Central memory CD4-positive, alpha-beta T cell (primary cell): ENCODE measurements at regions not wholly inside any gene's neighbourhood (a gene's known extent, or its start where the extent isn't known, plus 50 kb on each side); places are given as distances from the start of the nearest gene placed in this dataset.
A peak's percentile ranks its signal among the peaks of the same experiment; 100 is the strongest.

Source experiments
- DNase-seq: peaks from one replicate; pipeline ENCODE4 v3.0.0; 2022

DNA sequence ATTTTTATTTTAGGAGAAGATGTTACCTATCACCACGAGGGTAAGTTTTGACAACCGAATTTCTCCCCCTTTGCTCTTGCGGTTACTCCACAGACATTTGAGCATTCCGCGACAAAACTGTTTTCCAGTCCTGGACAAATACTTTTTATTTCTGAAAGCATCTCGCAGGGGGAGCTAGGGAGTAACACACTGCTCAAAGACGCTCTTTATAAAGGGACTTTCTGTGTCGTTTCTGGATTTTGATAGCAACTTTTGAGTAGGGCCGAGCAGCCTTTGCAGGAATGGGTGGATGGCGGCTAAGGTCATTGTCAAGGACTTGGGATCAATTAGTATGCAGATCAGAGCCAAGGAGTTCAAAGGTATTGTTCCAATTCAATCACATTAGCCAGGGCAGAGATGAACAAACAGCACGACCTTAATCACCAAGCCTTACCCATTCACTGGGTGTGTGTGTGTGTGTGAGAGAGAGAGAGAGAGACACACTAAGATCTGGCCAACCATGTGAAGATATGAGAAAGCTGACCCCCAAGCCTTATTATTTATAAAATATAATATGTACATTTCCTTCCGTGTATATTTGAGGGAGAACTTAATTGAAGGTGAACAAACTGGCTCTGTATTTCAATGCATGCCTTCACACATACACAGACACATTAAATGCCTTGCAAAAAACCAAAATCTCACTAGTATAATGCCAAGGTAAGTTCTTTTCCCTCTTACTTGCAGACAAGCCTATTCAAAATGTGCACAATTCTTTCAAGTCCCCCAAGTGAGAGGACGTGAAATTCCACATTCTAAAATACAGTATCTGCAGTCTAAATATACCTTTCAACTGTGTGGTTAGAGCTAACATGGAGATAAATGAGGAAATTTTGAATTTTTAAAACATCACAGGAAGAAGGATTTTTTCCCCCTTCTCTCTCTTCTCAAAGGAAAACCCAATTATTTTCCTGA is 613.8 kb downstream of the VRK1 start:
- no peak for DNase-seq

DNA sequence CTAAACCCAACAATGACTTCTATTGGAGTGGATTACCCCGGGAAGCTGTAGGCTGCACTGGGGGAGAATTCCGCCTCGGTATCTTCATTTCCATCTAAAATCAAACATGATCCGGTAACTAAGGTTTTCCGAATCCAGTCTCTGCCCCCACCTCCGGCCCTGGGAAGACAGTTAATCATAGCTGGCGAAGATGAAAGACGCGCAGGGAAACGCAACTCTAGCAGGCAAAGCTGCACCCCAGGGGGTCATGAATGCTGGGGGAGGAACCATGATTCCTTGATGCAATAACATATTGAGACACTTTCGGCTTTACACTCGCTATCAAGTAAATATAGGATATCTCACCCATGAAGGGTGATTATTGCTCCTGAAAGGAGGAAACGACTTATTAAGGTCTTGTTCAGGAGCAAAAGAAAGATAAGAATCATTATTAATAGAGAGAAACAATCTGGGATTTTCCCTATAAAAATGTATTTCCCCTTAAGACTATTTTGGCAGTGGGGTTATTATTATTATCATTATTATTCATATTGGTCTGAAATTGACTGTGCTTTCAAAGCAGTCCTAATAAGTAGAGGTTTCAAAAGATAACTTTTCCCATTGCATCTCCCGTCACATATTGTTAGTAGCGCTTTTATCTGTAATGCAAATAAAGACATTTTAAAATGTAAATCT is 614.9 kb downstream of the VRK1 start:
- DNase-seq: no peak

DNA sequence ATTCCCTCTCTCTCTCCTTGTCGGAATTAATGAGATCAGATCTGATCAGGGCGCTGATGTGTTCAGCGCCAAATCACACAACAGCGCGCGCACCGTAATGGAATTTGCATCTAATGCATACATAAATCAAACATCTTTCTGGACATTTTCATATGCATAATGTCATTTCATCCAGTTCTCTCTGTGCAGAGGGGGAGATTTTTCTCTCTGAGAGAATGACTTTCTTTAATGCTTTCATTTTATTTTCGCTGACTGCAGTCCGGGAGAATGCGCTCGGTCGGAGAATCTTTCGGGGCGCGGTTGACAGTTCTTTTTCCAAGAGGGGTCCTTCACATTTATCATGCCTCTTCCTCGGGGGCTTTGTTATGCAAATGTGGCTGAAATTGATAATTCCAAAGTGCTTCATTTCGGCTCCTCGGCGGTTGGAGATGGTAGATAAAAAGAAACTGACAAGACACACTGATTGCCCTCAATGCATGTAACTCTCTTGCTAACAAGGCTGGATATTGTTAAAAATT is 615.9 kb downstream of the VRK1 start:
- DNase-seq: no peak

DNA sequence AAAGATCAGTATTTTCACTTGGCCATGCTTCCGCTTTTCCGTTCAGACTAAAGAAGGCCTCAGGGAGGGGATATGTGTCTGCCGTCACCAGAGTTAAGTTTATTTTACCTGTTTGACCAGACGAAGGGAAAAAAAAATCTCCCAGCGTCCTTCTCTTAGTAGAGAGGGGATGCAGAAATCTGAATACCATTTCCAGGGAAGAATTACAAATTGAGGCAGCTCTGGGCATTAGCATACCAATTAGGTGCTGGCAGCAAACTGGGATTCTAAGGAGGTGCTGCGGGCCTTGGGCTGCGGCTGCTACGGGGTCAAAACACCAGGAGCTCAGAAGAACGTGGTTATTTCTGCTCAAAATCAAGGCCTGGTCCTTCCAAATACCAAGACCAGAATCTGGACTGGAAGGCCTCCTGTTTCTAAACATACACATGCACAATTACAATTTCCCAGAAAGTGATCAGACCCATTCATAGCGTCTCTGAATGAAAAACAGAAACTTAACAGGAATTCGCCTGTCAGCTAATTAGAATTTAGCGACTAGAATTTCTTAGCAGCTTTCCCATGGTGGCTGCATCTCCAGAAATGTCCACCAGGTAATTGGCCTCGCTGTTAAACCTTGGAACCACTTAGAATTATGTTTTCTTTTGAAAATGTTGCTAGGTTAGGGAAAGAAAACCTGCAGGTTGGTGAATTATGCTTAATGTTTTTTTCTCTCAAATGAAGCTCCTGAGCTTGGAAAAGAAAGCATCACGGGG is 617.0 kb downstream of the VRK1 start:
- no peak for DNase-seq

DNA sequence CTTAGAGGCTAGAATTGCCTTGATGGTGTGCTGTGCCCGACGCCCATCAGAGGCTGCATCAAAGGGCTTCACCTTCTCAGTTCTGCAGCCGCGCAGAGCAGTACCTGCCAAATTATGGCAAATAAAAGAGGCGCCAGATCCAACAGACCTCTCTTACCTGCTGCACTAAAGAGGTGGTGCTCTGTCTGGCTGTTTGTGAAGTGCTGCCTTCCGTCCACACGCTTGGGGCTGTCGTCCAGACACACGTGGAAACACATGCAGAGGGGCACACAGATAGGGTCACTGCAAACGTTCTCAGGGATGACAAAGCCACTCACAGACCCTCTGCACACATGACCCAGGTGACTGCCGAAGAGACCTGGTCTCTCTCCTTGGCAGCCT is 617.5 kb downstream of the VRK1 start:
- DNase-seq: no peak

DNA sequence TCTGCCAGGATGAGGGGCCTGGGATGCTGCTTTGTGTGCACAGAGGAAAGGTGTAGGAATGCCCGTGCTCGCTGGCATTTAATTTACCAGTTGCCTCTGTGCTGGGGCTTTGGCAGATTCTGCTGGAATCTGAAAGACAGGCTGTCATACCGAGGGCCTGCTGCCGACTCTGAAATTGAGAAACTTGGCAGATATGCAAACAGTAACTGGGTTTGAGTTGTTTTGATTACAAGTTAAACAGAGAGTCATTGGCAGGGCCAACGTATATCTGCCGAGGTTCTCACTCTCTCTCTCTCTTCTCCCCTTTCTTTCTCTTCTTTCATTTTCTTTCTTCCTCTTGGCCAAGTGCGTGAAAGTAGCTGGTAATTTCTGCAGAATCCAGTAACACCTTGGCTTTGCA is 618.7 kb downstream of the VRK1 start:
- DNase-seq: no peak

DNA sequence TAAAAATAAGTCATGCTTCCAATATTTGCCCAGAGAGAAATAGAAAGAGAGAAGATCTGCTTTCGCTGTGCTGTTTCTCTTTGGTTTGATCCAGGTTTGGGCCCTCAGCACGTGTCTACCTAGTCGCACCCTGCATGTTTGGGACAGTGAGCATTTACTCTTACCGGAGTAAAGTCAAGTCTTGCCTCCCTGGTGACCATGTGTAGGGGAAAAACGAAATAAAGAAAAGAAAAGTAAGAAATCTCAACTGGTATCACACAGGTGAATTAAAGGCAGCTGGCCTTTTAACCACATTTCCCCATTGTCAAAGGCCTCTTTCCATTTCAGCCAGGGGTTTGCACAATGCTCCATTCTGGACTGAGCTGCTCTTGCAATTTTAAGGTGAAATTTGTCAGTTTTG is 619.4 kb downstream of the VRK1 start:
- DNase-seq: no peak

DNA sequence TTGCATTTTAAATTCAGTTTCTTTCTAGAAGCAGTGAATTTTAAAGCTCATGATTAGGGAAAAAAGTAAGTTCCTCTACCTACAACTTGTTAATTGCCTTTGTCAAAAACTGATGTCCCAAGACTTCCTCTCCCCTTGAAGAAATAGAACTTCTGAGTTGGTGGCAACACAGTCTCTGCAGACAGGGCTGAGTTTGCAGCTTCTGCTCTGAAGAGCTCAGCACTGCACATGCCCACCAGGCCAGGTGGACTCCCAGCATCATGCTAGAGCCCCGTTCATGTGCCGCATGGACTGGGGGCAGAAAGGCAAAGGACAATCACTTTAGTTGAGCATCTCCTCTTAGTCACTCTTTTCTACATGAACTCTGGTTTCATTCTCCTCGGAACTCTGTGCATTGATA is 620.1 kb downstream of the VRK1 start:
- no peak for DNase-seq

DNA sequence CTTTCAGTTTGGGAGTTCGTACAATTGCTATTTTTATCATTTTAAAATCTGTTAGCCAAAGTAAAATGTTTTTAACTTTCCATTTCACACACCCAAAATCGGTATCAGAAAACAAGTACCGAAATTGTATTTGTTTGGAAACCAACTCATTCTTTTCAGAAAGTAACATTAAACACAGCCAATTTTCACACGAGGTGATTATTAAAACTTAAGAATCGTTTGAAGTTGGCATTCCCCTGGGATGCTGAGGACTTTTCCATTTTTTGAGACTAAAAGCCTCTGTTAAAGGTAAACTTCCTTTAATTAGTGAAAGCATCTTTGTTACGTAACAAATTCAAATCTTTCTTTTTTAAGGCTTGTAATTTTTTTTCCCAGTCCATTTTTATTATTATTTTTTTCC is 623.0 kb downstream of the VRK1 start:
- DNase-seq: no peak

DNA sequence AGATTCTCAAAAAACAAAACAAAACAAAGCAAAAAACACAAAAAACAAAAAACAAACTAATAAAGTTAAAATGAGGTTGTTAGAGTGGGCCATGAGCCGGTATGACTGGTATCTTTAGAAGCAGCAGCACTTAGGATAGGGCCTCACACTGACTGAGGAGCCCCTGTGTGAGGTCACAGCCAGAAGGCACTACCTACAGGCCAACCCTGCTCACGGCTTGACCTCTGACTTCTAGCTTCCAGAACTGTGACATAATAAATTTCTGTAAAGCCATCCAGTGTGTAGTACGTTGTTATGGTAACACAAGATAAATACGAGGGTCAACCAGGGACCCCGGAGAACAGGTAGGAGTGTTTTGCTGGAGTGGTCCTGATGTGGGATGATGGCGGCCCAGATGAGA is 629.6 kb downstream of the VRK1 start:
- DNase-seq: no peak

DNA sequence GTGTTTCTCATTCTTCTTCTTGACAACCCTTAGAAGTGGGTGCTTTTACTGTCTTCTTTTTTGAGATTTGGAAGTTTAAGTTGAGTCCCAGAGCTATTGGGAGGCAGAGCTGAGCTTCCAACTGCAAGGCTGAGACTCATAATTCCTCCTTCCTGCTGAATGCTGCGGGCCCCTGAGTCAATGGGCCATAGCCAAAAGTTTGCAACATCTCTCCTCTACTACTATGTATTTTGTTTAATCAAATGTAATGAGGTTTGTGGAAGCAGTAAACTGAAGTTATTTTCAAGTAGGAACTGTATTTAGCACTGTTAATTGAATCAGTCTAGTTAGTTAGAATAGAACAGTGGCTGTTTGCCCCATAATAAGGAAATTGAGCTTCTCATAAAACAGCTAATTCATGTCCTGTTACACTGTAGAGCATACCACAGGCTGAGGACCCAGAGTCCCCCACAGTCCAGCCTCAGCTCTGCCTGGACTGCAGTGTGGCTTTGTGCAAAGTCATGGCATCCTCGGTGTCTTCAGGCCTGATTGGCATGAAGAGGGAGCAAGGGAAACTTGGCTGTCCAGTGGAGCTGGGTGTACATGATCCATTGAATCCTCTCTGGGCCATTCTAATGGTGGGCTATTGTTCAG is 631.7 kb downstream of the VRK1 start:
- no peak for DNase-seq

DNA sequence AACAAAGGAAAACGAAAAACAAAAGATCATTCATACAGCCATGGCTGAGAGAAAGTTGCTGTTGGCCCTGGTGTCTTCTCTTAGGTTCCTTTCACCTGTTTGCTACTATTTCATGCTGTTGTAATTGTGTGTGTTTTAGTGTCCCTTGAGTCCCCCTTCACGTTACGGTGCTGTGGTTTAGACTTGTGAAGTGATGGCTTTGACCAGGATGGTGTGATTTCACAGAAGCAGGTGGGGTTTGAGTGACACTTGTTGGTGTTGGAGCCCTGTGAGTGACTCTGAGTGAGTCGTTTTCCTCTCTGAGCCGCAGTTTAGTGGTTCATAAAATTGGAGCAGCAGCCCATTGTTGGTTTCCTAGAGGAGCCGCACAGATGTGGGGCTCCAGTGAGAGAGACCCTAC is 635.4 kb downstream of the VRK1 start:
- no peak for DNase-seq

DNA sequence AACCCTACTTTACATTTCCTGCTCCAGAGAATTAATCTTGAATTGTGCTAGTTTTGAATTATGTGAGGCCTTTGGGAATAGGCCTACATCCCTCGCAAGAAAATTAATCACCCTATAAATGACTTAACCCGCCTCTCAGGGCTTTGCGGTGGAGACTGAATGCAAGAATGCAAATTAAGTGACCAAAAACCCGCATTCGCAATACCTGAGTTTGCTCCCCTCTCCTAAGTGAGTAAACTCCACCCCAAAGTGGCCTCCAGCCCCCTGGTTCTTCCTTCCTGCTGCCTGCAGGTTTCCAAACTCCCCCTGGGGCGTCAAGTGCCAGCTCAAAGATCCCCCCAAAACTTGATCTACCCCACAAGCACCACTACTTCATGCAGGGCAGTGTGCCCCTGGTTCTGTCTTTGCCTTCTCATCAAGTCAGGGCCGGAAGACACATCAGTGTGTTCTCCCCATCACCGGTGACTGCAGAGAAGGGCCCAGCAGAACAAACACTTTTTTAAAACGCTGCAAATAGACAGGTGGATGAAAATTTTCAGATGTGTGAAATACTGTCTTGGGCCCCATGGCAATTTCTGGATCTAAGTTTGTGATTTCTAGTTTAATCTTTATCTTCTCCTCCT is 644.7 kb downstream of the VRK1 start:
- no peak for DNase-seq

DNA sequence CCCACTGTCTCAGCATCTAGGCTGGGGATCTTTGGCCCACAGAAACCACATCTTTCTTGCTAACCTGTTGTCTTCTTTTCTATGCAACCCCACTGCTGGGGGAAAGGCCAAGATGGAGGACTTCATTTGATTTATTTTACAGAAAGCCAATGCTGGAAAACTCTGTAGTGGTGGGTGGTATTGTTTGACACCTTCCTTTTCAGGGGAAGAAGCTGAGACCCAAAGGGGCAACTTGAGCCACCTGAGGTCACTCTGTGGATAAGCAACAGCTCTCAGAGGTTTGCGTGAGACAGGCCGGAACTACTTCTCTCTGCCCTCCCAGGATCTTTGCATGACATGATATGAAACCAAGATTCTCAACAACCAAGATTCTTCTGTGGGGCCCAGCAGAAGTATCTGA is 645.2 kb downstream of the VRK1 start:
- peak; percentile 10 for DNase-seq

DNA sequence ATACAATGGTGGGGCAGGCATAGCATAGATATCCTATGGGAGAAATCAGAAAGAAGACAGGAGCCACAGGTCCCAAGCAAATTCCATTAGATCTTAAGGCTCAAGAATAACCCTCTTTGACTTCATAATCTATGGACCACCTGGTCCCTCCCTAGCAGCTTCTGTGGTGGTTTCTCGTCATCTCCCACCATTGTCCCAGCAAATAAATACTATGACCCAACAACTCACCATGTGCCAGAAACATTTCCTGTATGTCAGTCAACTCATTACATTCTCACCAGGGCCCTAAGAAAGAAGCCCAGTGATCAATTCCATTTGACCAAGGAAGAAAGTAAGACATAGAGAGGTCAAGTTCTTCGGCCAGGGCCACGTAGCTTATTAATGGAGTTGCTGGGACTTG is 646.2 kb downstream of the VRK1 start:
- no peak for DNase-seq

DNA sequence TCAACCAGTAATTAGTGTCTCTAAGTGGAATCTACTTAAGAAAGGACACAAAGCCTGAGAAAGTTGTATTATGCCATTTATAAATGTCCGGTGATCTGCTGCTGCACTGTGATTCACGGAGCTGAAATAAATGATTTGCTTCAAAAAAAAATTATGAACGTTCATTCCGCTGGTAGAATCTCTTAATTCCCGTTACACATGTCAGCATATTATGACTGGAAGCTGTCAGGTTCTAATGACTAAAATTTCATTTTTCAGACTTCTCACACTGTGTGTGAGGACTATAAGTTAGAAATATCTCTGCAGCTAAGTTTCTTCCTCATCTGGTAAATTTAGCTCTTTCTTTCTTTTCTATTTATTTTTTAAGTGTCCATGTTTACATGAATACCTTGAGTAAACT is 647.1 kb downstream of the VRK1 start:
- DNase-seq: no peak

DNA sequence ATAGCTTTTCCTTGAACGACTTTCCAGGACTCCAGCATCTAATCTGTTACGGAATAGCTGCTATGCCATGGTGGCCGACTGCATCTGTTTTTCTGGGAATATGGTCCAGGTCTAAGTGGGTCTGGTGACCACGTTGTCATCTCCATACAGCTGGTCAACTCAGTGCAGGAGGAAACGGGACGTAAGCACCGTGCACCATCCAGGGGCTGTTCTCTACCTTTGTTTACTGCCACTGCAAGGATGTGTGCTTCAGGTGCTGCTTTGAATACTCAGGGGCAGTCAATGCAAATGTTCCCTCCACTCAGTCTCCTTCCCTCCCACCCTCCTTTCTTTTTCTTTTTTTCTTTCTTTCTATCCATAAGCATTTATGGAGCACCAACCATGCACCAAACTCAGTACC is 648.2 kb downstream of the VRK1 start:
- no peak for DNase-seq

DNA sequence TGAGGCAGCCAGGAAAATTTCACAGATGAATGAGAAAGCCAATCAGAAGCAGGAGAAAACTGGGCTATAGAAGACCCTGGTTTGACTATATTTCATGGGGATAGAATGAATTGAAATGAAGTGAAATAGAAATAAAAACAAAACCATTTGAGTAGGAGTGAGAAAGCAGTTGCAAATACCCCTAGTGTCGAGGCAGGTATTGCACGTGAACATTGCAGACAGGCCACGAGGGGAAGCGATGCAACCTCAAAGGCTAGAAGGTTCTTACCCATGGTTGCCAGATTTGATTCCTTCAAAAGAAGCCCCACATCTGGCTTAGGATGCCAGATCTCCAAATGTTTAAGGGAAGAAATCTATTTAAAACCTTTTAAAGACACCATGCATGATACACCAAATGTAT is 648.9 kb downstream of the VRK1 start:
- DNase-seq: no peak

DNA sequence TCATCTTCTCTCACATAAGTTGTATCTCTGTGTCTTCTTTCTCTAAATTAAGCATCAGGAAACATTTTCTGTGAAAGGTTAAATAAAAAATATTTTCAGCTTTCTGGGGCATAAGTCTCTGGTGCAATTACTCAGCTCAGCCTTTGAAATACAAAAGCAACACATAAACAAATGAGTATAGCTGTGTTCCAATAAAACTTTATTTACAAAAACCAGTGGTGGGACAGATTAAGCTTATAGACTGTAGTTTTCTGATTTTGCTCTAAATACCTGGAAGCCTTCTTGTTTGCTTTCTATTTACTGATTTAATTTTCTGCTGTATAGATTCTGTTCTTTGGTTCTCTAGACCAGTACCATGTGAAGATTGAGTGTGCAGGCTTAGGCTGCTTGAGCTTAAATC is 655.1 kb downstream of the VRK1 start:
- DNase-seq: no peak

DNA sequence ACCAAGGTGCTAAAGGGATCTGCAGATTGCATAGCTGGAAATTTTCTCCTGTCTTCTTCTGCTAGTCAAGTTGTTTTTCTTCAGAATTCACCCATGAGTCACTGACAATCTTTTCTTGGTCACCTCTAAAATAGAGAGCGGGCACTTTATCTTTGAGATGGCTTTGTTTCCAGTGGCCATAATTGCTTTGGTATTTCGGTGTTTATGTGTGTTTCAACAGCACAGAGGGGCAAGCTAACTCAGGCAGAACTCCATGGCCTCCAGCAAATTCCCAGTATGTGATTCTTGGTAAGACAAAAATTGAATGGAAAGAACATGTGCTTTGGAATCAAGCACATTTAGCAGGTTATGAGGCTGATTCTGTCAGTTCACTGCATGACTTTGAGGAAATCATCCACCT is 656.8 kb downstream of the VRK1 start:
- no peak for DNase-seq

DNA sequence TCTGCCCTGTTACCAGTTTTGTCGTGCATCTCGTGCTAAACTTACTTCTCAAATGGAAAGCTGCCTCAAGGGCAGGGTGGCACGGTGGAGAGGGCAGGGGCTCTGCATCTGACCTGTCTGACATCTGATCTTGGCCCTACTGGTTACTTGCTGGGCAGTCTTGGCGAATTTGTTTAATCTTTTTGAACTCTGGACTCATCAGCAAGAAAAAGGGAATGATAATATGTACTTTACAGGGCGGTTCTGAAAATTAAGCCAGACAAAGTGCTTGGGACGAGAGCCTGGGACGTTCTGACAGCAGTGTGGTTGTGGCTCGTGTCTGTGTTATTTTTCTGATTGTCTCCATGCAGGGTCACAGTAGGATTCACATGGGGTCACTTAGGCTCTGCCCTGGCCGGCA is 659.3 kb downstream of the VRK1 start:
- DNase-seq: no peak

DNA sequence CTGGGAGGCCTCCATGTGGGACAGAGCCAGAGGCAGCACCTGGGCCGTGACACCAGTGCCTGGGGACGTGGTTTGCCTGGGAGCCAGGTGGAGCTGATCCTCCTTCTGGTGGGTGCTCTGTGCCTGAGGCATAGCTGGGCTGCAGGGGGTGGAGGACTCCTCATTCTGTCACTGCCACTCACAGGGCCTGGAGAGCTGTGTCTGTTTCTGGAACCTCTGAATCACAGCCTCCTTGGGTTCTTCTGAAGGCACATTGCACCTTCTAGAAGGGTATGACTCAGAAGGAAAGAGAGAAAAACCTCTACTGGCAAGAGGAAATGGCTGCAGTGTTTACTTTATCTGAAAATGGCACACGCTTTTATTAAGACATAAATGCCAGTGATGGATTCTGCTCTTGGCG is 659.8 kb downstream of the VRK1 start:
- DNase-seq: peak; percentile 13
